ENCODE measurements at regions not wholly inside any gene's neighbourhood (a gene's known extent, or its start where the extent isn't known, plus 50 kb on each side); places are given as distances from the start of the nearest gene placed in this dataset.

DNA sequence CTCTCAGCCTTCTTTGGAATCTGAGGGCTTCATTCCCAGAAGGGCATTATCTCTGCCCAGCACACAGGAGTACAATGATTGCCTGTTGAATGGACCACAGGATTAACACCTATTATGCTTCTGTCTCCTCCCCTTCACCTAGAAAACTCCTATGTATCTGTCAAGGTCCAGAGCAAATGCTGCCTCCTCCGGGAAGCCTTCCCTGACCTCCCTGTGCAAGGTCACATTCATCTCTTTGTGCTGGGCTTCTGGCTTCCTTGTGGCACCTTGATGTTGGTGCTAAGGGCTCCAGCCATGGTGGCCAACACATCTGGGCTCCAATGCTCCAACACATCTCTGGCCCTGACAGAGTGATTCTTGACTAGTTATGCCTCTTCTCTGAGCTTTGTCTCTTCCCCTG, 49.9 kb upstream of the ATP2B2 start:
- DNase-seq (ENCODE audit: low read depth in 2 of 2) = no peak

DNA sequence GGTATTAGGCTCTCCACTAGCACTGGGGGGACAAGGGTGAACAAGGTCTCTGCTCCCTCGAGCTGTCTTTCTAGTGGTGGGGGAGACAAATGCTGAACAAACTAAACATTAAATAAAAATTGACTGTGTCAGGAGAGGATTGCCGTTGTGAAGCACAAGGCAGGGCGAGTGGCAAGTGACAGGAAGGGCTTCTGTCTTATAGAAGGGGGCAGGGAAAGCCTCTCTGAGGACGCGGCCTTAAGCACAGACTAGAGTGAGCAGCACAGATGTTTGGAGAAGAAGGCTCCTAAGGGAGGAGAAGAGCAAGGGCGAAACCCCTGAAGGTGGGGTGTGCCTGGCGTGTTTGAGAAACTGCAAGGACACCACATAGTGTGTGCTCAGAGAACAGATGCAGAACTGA, 50.9 kb upstream of the ATP2B2 start:
- no peak for DNase-seq (ENCODE audit: low read depth in 2 of 2)

DNA sequence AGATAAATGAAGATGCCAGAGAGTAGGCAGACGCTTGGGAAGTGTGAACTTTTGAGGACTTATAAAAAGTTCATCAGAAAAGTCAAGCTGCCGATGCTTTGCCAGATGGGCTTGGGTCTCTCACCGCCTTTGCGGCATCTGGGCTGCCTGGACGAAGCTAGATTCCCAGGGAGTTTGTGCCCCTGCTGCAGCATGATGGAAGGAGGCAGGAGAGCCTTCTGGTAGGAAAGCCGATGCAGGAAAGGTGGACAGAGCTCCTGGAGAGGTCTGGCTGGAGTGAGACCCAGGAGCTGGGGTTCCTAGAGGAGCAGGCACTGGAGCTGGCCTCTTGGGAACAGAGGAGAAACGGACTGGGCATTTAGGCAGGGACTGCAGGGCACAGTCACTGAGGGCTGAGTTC, 51.9 kb upstream of the ATP2B2 start:
- no peak for DNase-seq (ENCODE audit: low read depth in 2 of 2)

- DNase-seq (ENCODE audit: low read depth in 2 of 2) = no peak
These were observed 52.5 kb upstream of the ATP2B2 start for GRCh38 chr3:10557781-10558373.

- DNase-seq (ENCODE audit: low read depth in 2 of 2) = no peak
These were observed 53.4 kb upstream of the ATP2B2 start for GRCh38 chr3:10558736-10559135.

GRCh38 chr3:10560060-10560861, 54.9 kb upstream of the ATP2B2 start:
- DNase-seq (ENCODE audit: low read depth in 2 of 2) = no peak

DNA sequence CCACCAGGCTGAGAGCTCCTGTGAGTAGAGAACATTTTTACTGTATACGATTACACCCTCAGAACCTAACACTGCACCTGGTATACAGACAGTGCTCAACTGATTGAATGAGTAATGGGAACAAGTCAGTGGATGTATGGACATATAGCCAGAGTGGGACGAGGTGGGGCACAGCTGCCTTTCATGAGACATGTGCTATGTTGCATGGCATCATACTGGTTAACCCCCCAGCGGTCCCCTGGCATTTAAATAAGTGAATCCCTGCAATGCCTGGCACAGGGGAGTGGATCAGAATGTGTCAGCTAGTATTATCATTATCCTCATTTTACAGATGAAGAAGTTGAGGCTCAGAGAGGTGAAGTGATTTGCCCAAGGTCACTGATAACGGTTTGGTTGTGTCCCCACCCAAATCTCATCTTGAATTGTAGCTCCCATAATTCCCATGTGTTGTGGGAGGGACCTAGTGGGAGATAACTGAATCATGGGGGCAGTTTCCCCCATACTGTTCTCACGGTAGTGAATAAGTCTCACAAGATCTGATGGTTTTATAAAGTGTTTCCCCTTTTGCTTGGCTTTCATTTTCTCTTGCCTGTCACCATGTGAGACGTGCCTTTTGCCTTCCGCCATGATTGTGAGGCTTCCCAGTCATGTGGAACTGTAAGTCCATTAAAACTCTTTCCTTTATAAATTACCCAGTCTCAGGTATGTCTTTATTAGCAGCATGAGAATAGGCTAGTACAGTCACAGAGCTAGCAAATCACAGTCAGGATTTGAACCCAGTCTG, 56.0 kb upstream of the ATP2B2 start:
- no peak for DNase-seq (ENCODE audit: low read depth in 2 of 2)

GRCh38 chr3:10561946-10562560, 56.7 kb upstream of the ATP2B2 start:
- DNase-seq (ENCODE audit: low read depth in 2 of 2) = no peak

DNA sequence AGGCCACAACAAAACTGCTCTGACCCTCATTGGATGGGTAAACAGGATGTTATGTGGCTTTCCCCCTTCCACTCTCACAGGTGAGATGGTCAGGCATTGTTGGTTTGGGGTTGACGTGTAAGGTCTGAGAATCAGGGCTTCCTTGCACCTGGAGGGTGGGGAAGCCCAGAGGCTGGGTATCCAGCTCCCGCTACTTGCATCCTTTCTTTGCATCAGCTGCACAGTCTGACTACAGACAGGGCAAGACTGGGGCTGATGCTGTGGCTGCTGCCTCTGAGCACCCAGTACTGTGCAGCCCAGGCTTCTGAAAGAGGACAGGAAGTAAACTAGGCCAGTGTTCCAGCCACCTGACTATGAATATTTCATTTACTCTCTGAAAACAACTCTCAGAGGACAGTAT, 58.0 kb upstream of the ATP2B2 start:
- DNase-seq (ENCODE audit: low read depth in 2 of 2) = no peak

DNA sequence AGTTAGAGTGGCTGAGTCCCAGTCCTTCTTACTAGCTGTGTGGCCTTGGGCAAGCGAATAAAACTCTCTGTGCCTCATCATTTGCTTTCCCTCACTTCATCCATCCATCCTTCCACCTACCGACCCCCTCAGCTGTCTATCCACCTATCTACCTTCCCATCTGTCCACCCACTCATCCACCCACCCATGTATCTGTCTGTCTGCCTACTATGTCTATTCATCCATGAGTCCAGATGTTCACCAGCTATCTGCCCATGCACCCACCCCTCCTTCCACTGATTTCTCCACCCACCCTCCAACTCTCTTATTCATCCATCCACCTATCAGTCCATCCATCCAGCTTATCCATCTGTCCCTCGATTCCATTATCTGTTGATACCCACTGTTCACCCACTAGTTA, 60.4 kb upstream of the ATP2B2 start:
- no peak for DNase-seq (ENCODE audit: low read depth in 2 of 2)

- DNase-seq (ENCODE audit: low read depth in 2 of 2) = no peak
These were observed 61.1 kb upstream of the ATP2B2 start for GRCh38 chr3:10566451-10566850.

DNA sequence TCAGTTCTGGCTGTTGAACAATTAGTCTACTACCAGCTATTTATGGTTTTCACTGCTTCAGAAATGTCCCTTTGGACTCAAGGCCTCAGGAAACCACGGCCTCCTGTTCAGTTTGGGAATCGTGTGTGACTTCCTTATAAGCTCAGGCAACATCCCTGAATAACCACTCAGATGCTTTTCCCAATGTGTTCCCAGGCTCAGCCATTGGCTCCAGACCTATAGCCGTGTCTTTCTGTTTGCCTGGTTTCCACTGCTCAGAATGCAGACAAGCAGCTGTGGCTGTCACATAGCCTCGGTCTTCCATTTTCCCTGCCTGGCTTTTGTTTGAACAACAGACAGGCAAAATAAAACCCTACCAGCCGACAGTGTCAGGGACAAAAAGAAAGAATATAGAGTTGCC, 63.2 kb upstream of the ATP2B2 start:
- DNase-seq (ENCODE audit: low read depth in 2 of 2) = no peak

- no peak for DNase-seq (ENCODE audit: low read depth in 2 of 2)
These were observed 65.0 kb upstream of the ATP2B2 start for GRCh38 chr3:10570196-10570946.

DNA sequence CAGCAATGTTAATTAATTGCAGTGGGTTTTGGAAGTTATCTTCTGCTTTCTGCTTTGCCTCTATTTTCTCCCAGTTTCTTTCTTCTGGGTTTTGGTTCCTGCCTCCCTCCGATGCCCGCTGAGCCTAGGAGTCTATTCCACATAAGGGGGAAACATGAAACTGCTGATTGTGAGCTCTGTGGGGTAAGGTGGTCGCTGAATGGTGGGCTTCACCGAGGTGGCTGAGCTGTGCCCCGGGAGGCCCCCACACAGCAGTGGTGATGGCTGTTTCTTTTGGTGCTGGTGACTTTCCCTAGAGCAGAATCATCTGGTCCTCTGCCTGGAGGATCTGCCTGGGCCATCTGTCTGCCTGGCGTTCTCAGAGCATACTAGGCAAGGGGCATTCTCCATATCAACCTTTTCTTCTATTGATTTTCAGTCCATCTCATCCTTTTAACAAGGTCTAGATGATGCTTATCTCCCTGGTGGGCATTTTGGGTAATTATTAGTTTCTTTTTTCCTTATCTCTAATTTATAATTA, 68.8 kb upstream of the ATP2B2 start:
- DNase-seq (ENCODE audit: low read depth in 2 of 2) = no peak

DNA sequence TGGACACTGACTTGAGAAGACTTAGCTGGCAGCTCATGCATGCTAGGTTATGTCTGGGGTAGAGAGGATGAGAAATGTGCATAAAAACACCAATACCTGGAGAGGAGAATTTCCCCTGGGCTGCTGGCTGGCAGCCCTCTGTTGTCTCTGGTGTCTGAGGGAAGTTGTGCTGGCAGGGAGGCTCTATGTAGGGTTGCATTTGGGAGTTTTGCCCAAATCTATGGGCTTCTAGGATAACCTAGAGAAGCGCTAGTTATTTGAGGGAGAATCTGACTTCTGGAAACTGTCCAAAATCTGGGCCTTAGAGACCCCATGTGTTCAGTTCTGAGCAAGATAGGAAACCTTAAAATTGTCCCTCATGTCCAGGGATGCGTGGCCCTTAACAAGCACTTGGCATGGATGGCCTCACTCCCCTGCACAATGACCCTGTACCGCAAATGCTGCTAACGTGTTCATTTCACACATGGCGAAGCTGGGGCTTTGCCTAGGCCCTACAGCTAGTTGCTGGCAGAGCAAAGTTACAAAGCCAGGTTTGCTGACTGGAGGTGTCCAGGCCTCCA, 70.3 kb upstream of the ATP2B2 start:
- no peak for DNase-seq (ENCODE audit: low read depth in 2 of 2)

- DNase-seq (ENCODE audit: low read depth in 2 of 2) = no peak
These were observed 72.1 kb upstream of the ATP2B2 start for GRCh38 chr3:10577486-10577885.

GRCh38 chr3:10580426-10580825, 75.0 kb upstream of the ATP2B2 start:
- DNase-seq (ENCODE audit: low read depth in 2 of 2) = no peak

GRCh38 chr3:10581251-10581650, 75.9 kb upstream of the ATP2B2 start:
- DNase-seq (ENCODE audit: low read depth in 2 of 2) = no peak

DNA sequence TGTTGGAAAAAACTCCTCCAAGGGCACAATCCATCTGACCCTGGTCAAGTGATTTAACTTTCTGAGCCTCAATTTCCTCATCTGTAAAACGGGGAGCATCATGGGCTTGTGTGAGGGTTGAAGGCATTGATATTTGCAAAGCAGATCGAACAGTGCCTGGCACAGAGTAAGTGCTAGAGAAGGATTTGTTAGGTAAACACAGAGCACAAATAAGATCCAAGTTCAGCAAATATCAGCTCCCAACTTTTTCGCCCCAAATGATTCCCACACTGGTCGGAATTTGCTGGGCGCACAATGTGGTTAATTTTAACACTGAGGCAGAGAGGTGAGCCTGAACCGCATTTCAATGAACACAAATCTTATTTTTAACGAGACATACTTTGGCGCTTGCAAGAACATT, 76.3 kb upstream of the ATP2B2 start:
- DNase-seq (ENCODE audit: low read depth in 2 of 2) = no peak

DNA sequence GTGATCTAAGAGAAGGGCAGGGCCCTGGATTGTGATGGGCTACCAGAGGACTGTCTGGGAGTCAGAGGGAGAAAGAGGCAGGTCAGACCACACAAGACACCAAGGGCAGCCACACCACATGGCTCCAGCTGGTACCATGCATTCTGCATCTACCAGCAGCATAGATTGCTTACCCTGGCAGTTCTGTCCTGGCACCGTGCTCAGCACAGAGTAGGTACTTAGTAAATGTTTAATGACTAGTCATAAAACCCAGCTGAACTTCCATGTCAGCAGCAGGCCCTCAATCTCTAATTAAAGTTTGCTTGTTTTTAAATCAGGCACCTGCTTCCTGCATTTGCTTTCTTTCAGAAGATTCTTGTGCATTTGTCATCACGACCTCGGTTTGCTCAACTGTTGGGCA, 77.3 kb upstream of the ATP2B2 start:
- DNase-seq (ENCODE audit: low read depth in 2 of 2) = no peak
